Stimulated activated CD4-positive, alpha-beta T cell treated with anti-CD3 and anti-CD28 coated beads, Interleukin-1b, Interleukin-23, amount 100 ng/mL, for 4 hours (primary cell): ENCODE measurements at regions not wholly inside any gene's neighbourhood (a gene's known extent, or its start where the extent isn't known, plus 50 kb on each side); places are given as distances from the start of the nearest gene placed in this dataset.

Experiments
- DNase-seq, 2 donors: peaks; one replicate each; pipeline ENCODE4 v3.0.0-alpha.2; 2020; ENCODE audit warnings: low read depth in 2 of 2

GRCh38 chr3:182063742-182064141 lies 352.0 kb downstream of the SOX2 start:
- DNase-seq: no peak

GRCh38 chr3:182067423-182067822 lies 355.7 kb downstream of the SOX2 start:
- DNase-seq: no peak

GRCh38 chr3:182078316-182078715 lies 366.6 kb downstream of the SOX2 start:
- no peak for DNase-seq

GRCh38 chr3:182078929-182079328 lies 367.2 kb downstream of the SOX2 start:
- DNase-seq: no peak

GRCh38 chr3:182081096-182081495 lies 369.4 kb downstream of the SOX2 start:
- no peak for DNase-seq

GRCh38 chr3:182083112-182083511 lies 371.4 kb downstream of the SOX2 start:
- DNase-seq: no peak

GRCh38 chr3:182092662-182093262 lies 381.0 kb downstream of the SOX2 start:
- no peak for DNase-seq

- no peak for DNase-seq
Observed at GRCh38 chr3:182094321-182094720, 382.6 kb downstream of the SOX2 start.

GRCh38 chr3:182104881-182105280 lies 393.2 kb downstream of the SOX2 start:
- no peak for DNase-seq

GRCh38 chr3:182105875-182106274 lies 394.1 kb downstream of the SOX2 start:
- no peak for DNase-seq

GRCh38 chr3:182108371-182108770 lies 396.6 kb downstream of the SOX2 start:
- DNase-seq: no peak

GRCh38 chr3:182111967-182112366 lies 400.2 kb downstream of the SOX2 start:
- no peak for DNase-seq

GRCh38 chr3:182115328-182116015 lies 403.7 kb downstream of the SOX2 start:
- no peak for DNase-seq

GRCh38 chr3:182116386-182116785 lies 404.7 kb downstream of the SOX2 start:
- DNase-seq: no peak

- no peak for DNase-seq
Observed at GRCh38 chr3:182117131-182117530, 405.4 kb downstream of the SOX2 start.

- no peak for DNase-seq
Observed at GRCh38 chr3:182117583-182117982, 405.9 kb downstream of the SOX2 start.

- no peak for DNase-seq
Observed at GRCh38 chr3:182118066-182118465, 406.3 kb downstream of the SOX2 start.

GRCh38 chr3:182121401-182121800 lies 409.7 kb downstream of the SOX2 start:
- DNase-seq: no peak

GRCh38 chr3:182122779-182123178 lies 411.1 kb downstream of the SOX2 start:
- DNase-seq: no peak

- no peak for DNase-seq
Observed at GRCh38 chr3:182124187-182124586, 412.5 kb downstream of the SOX2 start.

- DNase-seq: no peak
Observed at GRCh38 chr3:182124716-182125115, 413.0 kb downstream of the SOX2 start.

- no peak for DNase-seq
Observed at GRCh38 chr3:182129740-182130139, 418.0 kb downstream of the SOX2 start.

- DNase-seq: no peak
Observed at GRCh38 chr3:182133752-182134151, 422.0 kb downstream of the SOX2 start.

- no peak for DNase-seq
Observed at GRCh38 chr3:182135056-182135455, 423.3 kb downstream of the SOX2 start.
